ENCODE measurements at regions not wholly inside any gene's neighbourhood (a gene's known extent, or its start where the extent isn't known, plus 50 kb on each side); places are given as distances from the start of the nearest gene placed in this dataset.

- TF ChIP-seq CTCF (IDR thresholded peaks at IDR 0.05) = no peak
- TF ChIP-seq POLR2A (IDR thresholded peaks at IDR 0.05) = no peak
Measured at GRCh38 chr3:73915886-73916285, 291.1 kb upstream of the PDZRN3 start.

Measured in Peyer's patch (tissue), 4 donors.